ENCODE measurements at regions not wholly inside any gene's neighbourhood (a gene's known extent, or its start where the extent isn't known, plus 50 kb on each side); places are given as distances from the start of the nearest gene placed in this dataset.
A peak's percentile ranks its signal among the peaks of the same experiment; 100 is the strongest.

DNA sequence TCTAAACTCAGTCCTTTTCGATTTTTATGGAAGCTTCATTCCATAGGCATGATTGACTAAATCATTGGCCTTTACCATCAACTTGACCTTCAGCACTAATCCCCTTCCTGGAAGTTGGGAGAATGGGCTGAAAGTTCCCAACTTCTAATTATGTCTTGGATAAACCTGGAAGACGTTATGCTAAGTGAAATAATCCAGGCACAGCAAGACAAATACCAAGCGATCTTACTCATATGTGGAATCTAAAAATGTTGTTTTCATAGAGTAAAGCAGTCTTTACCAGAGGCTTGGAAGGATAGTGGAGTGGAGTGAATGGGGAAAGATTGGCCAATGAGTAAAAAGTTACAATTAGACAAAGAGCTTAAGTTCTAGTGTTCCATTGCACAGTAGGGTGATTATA, 1453.2 kb downstream of the PLA2G4A start:
- no peak for TF ChIP-seq EZH2phosphoT487 (IDR thresholded peaks at IDR 0.05; ENCODE audit: low read depth)
- TF ChIP-seq, protein P1, sequence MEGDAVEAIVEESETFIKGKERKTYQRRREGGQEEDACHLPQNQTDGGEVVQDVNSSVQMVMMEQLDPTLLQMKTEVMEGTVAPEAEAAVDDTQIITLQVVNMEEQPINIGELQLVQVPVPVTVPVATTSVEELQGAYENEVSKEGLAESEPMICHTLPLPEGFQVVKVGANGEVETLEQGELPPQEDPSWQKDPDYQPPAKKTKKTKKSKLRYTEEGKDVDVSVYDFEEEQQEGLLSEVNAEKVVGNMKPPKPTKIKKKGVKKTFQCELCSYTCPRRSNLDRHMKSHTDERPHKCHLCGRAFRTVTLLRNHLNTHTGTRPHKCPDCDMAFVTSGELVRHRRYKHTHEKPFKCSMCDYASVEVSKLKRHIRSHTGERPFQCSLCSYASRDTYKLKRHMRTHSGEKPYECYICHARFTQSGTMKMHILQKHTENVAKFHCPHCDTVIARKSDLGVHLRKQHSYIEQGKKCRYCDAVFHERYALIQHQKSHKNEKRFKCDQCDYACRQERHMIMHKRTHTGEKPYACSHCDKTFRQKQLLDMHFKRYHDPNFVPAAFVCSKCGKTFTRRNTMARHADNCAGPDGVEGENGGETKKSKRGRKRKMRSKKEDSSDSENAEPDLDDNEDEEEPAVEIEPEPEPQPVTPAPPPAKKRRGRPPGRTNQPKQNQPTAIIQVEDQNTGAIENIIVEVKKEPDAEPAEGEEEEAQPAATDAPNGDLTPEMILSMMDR (IDR thresholded peaks at IDR 0.05; ENCODE audit: low read depth, low read length), result no peak
- no peak overlapping the region for H2AFZ ChIP-seq (ENCODE audit: low read depth, low read length)
- H3K79me2 ChIP-seq (ENCODE audit: low read length), result no peaks in the 10 kb centered on the region
- H4K20me1 ChIP-seq (ENCODE audit: insufficient read depth, low read length), result no peaks in the 10 kb centered on the region
- no peak overlapping the region for H3K27ac ChIP-seq (ENCODE audit: low read length)
- no peak overlapping the region for H3K9ac ChIP-seq (ENCODE audit: low read length)
- H3K4me3 ChIP-seq (ENCODE audit: low read length), result no peak overlapping the region
- no peaks in the 10 kb centered on the region for H3K4me1 ChIP-seq (ENCODE audit: low read length)
- H3K4me2 ChIP-seq (ENCODE audit: low read length), result no peak overlapping the region
- no peaks in the 10 kb centered on the region for H3K27me3 ChIP-seq (ENCODE audit: low read depth, low read length)
- H3K9me3 ChIP-seq (ENCODE audit: insufficient read depth, low read length), result no peaks in the 10 kb centered on the region
- H3K36me3 ChIP-seq (replicated peaks; ENCODE audit: low read depth, low read length), result no peaks in the 10 kb centered on the region

DNA sequence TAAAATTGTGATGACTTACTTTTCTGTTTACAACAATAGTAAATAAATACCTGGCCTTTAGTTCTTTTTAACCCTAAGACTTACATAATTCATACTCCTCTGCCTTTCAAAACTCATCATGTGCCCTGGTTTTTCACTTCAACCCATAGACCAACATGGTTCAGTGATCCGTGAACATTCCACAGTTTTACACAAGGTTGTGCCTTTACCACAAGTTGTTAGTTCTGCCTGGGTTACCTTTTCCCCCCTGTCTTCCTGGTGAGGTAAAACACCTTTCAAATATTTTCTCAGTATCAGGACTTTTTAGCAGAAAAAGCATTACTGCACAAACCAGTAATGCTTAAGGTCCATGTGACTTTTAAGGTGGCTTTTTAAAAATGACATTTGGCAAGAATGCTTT, 1466.4 kb downstream of the PLA2G4A start:
- Histone ChIP-seq H3K4me2 (ENCODE audit: low read length) (0 out of 2 replicates have a peak overlapping the region, but pooled peaks have one; percentile 2), H4K20me1 (ENCODE audit: insufficient read depth, low read length) (no peaks in the 10 kb centered on the region), H3K27me3 (ENCODE audit: low read depth, low read length) (no peaks in the 10 kb centered on the region), H3K4me3 (ENCODE audit: low read length) (no peak overlapping the region), H2AFZ (ENCODE audit: low read depth, low read length) (no peak overlapping the region), H3K36me3 (replicated peaks; ENCODE audit: low read depth, low read length) (no peaks in the 10 kb centered on the region), H3K79me2 (ENCODE audit: low read length) (no peaks in the 10 kb centered on the region), H3K27ac (ENCODE audit: low read length) (no peak overlapping the region), H3K9me3 (ENCODE audit: insufficient read depth, low read length) (no peaks in the 10 kb centered on the region), H3K4me1 (ENCODE audit: low read length) (peaks cover 11% of the 10 kb centered on the region), H3K9ac (ENCODE audit: low read length) (no peak overlapping the region)
- TF ChIP-seq, protein P1 (IDR thresholded peaks at IDR 0.05; ENCODE audit: low read depth, low read length), result no peak
- TF ChIP-seq EZH2phosphoT487 (IDR thresholded peaks at IDR 0.05; ENCODE audit: low read depth), result no peak

DNA sequence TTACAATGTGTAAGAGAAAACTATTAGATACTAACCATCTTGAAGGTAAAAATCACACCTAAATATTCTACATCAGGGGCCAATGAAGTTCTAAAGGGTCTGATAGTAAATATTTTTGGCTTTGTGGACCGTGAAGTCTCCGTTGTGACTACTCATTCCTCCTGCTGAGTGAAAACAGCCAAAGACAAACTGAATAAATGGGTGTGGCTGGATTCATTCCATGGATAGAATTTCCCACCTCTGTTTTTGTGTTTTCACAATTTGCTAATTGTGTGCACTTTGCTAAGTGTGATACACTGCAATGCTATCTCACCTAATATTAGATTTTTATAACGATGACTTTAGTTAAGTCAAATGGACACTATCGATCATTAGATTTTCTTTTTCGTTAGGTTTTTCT, 1474.0 kb downstream of the PLA2G4A start:
- Histone ChIP-seq H3K4me1 (ENCODE audit: low read length) (no peaks in the 10 kb centered on the region), H4K20me1 (ENCODE audit: insufficient read depth, low read length) (no peaks in the 10 kb centered on the region), H3K27me3 (ENCODE audit: low read depth, low read length) (no peaks in the 10 kb centered on the region), H2AFZ (ENCODE audit: low read depth, low read length) (no peak overlapping the region), H3K27ac (ENCODE audit: low read length) (no peak overlapping the region), H3K9me3 (ENCODE audit: insufficient read depth, low read length) (no peaks in the 10 kb centered on the region), H3K79me2 (ENCODE audit: low read length) (no peaks in the 10 kb centered on the region), H3K9ac (ENCODE audit: low read length) (no peak overlapping the region), H3K4me2 (ENCODE audit: low read length) (no peak overlapping the region), H3K36me3 (replicated peaks; ENCODE audit: low read depth, low read length) (no peaks in the 10 kb centered on the region), H3K4me3 (ENCODE audit: low read length) (no peak overlapping the region)
- TF ChIP-seq, protein P1 (IDR thresholded peaks at IDR 0.05; ENCODE audit: low read depth, low read length), result no peak
- TF ChIP-seq EZH2phosphoT487 (IDR thresholded peaks at IDR 0.05; ENCODE audit: low read depth), result no peak

DNA sequence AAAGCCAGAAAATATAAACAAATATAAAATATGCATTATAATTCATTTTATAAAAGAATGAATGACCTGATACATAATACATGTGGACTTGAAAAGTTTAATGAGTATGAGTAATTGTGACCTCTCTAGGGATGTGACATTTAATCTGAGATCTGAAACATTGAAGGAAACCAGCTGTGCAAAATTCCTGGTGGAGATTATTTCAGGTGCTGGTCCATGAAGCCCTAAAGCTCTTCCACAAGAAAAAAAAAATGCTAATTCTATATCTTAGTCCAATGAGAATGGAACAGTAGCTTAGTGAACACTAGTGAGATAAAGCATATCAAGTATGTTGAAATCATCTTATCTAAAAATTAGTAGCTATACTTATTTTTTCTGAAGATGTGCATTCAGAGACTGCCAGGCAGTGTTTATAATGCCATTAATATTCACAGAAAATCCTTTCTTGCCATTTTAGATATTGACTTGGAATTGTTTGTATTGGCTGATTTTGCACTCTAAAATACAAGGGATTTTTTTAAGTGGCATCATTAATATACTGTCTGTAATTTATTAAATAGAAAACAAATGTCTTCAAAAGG, 1485.9 kb downstream of the PLA2G4A start:
- no peaks in the 10 kb centered on the region for H4K20me1 ChIP-seq (ENCODE audit: insufficient read depth, low read length)
- no peak overlapping the region for H3K9ac ChIP-seq (ENCODE audit: low read length)
- no peaks in the 10 kb centered on the region for H3K27me3 ChIP-seq (ENCODE audit: low read depth, low read length)
- no peak for TF ChIP-seq EZH2phosphoT487 (IDR thresholded peaks at IDR 0.05; ENCODE audit: low read depth)
- TF ChIP-seq, protein P1 (IDR thresholded peaks at IDR 0.05; ENCODE audit: low read depth, low read length), result no peak
- H3K27ac ChIP-seq (ENCODE audit: low read length), result no peak overlapping the region
- H3K9me3 ChIP-seq (ENCODE audit: insufficient read depth, low read length), result no peaks in the 10 kb centered on the region
- no peaks in the 10 kb centered on the region for H3K79me2 ChIP-seq (ENCODE audit: low read length)
- no peak overlapping the region for H3K4me3 ChIP-seq (ENCODE audit: low read length)
- H2AFZ ChIP-seq (ENCODE audit: low read depth, low read length), result no peak overlapping the region
- H3K36me3 ChIP-seq (replicated peaks; ENCODE audit: low read depth, low read length), result no peaks in the 10 kb centered on the region
- H3K4me2 ChIP-seq (ENCODE audit: low read length), result no peak overlapping the region
- H3K4me1 ChIP-seq (ENCODE audit: low read length), result no peaks in the 10 kb centered on the region

Data from OCI-LY3 (cell line).